ENCODE measurements at regions not wholly inside any gene's neighbourhood (a gene's known extent, or its start where the extent isn't known, plus 50 kb on each side); places are given as distances from the start of the nearest gene placed in this dataset.

GRCh38 chr2:155692856-155693255 is 639.7 kb downstream of the NR4A2 start:
- Histone ChIP-seq H3K4me3 (ENCODE audit: low read depth, low read length) (no peak overlapping the region), H3K27me3 (ENCODE audit: control insufficient read depth, insufficient read depth, low read length) (no peaks in the 10 kb centered on the region), H3K9ac (ENCODE audit: low read depth, low read length) (no peak overlapping the region), H3K27ac (ENCODE audit: low read depth, low read length) (no peak overlapping the region), H3K36me3 (ENCODE audit: control insufficient read depth, insufficient read depth, low read length) (no peaks in the 10 kb centered on the region), H3K9me3 (ENCODE audit: control insufficient read depth, insufficient read depth, low read length) (no peaks in the 10 kb centered on the region), H3K4me1 (ENCODE audit: control insufficient read depth, insufficient read depth, low read length) (no peaks in the 10 kb centered on the region)

GRCh38 chr2:155692106-155692505 is 640.4 kb downstream of the NR4A2 start:
- no peak overlapping the region for H3K27ac ChIP-seq (ENCODE audit: low read depth, low read length)
- no peaks in the 10 kb centered on the region for H3K9me3 ChIP-seq (ENCODE audit: control insufficient read depth, insufficient read depth, low read length)
- no peak overlapping the region for H3K4me3 ChIP-seq (ENCODE audit: low read depth, low read length)
- no peaks in the 10 kb centered on the region for H3K27me3 ChIP-seq (ENCODE audit: control insufficient read depth, insufficient read depth, low read length)
- no peak overlapping the region for H3K9ac ChIP-seq (ENCODE audit: low read depth, low read length)
- H3K4me1 ChIP-seq (ENCODE audit: control insufficient read depth, insufficient read depth, low read length) = no peaks in the 10 kb centered on the region
- no peaks in the 10 kb centered on the region for H3K36me3 ChIP-seq (ENCODE audit: control insufficient read depth, insufficient read depth, low read length)

GRCh38 chr2:155690785-155691184 is 641.7 kb downstream of the NR4A2 start:
- no peak overlapping the region for H3K4me3 ChIP-seq (ENCODE audit: low read depth, low read length)
- no peak overlapping the region for H3K27ac ChIP-seq (ENCODE audit: low read depth, low read length)
- H3K27me3 ChIP-seq (ENCODE audit: control insufficient read depth, insufficient read depth, low read length) = no peaks in the 10 kb centered on the region
- no peaks in the 10 kb centered on the region for H3K4me1 ChIP-seq (ENCODE audit: control insufficient read depth, insufficient read depth, low read length)
- no peaks in the 10 kb centered on the region for H3K9me3 ChIP-seq (ENCODE audit: control insufficient read depth, insufficient read depth, low read length)
- no peaks in the 10 kb centered on the region for H3K36me3 ChIP-seq (ENCODE audit: control insufficient read depth, insufficient read depth, low read length)
- no peak overlapping the region for H3K9ac ChIP-seq (ENCODE audit: low read depth, low read length)

- Histone ChIP-seq H3K4me1 (ENCODE audit: control insufficient read depth, insufficient read depth, low read length) (no peaks in the 10 kb centered on the region), H3K4me3 (ENCODE audit: low read depth, low read length) (no peak overlapping the region), H3K36me3 (ENCODE audit: control insufficient read depth, insufficient read depth, low read length) (no peaks in the 10 kb centered on the region), H3K9ac (ENCODE audit: low read depth, low read length) (no peak overlapping the region), H3K27me3 (ENCODE audit: control insufficient read depth, insufficient read depth, low read length) (no peaks in the 10 kb centered on the region), H3K27ac (ENCODE audit: low read depth, low read length) (no peak overlapping the region), H3K9me3 (ENCODE audit: control insufficient read depth, insufficient read depth, low read length) (no peaks in the 10 kb centered on the region)
Observed at GRCh38 chr2:155689791-155690190, 642.7 kb downstream of the NR4A2 start.

GRCh38 chr2:155687181-155687580 is 645.3 kb downstream of the NR4A2 start:
- Histone ChIP-seq H3K4me1 (ENCODE audit: control insufficient read depth, insufficient read depth, low read length) (no peaks in the 10 kb centered on the region), H3K36me3 (ENCODE audit: control insufficient read depth, insufficient read depth, low read length) (no peaks in the 10 kb centered on the region), H3K9me3 (ENCODE audit: control insufficient read depth, insufficient read depth, low read length) (no peaks in the 10 kb centered on the region), H3K27me3 (ENCODE audit: control insufficient read depth, insufficient read depth, low read length) (no peaks in the 10 kb centered on the region), H3K27ac (ENCODE audit: low read depth, low read length) (no peak overlapping the region), H3K4me3 (ENCODE audit: low read depth, low read length) (no peak overlapping the region), H3K9ac (ENCODE audit: low read depth, low read length) (no peak overlapping the region)

- Histone ChIP-seq H3K36me3 (ENCODE audit: control insufficient read depth, insufficient read depth, low read length) (no peaks in the 10 kb centered on the region), H3K4me3 (ENCODE audit: low read depth, low read length) (no peak overlapping the region), H3K27ac (ENCODE audit: low read depth, low read length) (no peak overlapping the region), H3K27me3 (ENCODE audit: control insufficient read depth, insufficient read depth, low read length) (no peaks in the 10 kb centered on the region), H3K4me1 (ENCODE audit: control insufficient read depth, insufficient read depth, low read length) (no peaks in the 10 kb centered on the region), H3K9ac (ENCODE audit: low read depth, low read length) (no peak overlapping the region), H3K9me3 (ENCODE audit: control insufficient read depth, insufficient read depth, low read length) (no peaks in the 10 kb centered on the region)
Observed at GRCh38 chr2:155679647-155680046, 652.9 kb downstream of the NR4A2 start.

- Histone ChIP-seq H3K36me3 (ENCODE audit: control insufficient read depth, insufficient read depth, low read length) (no peaks in the 10 kb centered on the region), H3K27ac (ENCODE audit: low read depth, low read length) (no peak overlapping the region), H3K4me1 (ENCODE audit: control insufficient read depth, insufficient read depth, low read length) (no peaks in the 10 kb centered on the region), H3K4me3 (ENCODE audit: low read depth, low read length) (no peak overlapping the region), H3K9ac (ENCODE audit: low read depth, low read length) (no peak overlapping the region), H3K27me3 (ENCODE audit: control insufficient read depth, insufficient read depth, low read length) (no peaks in the 10 kb centered on the region), H3K9me3 (ENCODE audit: control insufficient read depth, insufficient read depth, low read length) (peaks cover 4% of the 10 kb centered on the region)
Observed at GRCh38 chr2:155675920-155676319, 656.6 kb downstream of the NR4A2 start.

GRCh38 chr2:155665704-155666103 is 666.8 kb downstream of the NR4A2 start:
- H3K36me3 ChIP-seq (ENCODE audit: control insufficient read depth, insufficient read depth, low read length) = no peaks in the 10 kb centered on the region
- no peaks in the 10 kb centered on the region for H3K9me3 ChIP-seq (ENCODE audit: control insufficient read depth, insufficient read depth, low read length)
- no peak overlapping the region for H3K9ac ChIP-seq (ENCODE audit: low read depth, low read length)
- no peaks in the 10 kb centered on the region for H3K27me3 ChIP-seq (ENCODE audit: control insufficient read depth, insufficient read depth, low read length)
- no peaks in the 10 kb centered on the region for H3K4me1 ChIP-seq (ENCODE audit: control insufficient read depth, insufficient read depth, low read length)
- H3K27ac ChIP-seq (ENCODE audit: low read depth, low read length) = no peak overlapping the region
- no peak overlapping the region for H3K4me3 ChIP-seq (ENCODE audit: low read depth, low read length)

- no peak overlapping the region for H3K27ac ChIP-seq (ENCODE audit: low read depth, low read length)
- H3K4me3 ChIP-seq (ENCODE audit: low read depth, low read length) = no peak overlapping the region
- no peaks in the 10 kb centered on the region for H3K9me3 ChIP-seq (ENCODE audit: control insufficient read depth, insufficient read depth, low read length)
- H3K27me3 ChIP-seq (ENCODE audit: control insufficient read depth, insufficient read depth, low read length) = no peaks in the 10 kb centered on the region
- H3K9ac ChIP-seq (ENCODE audit: low read depth, low read length) = no peak overlapping the region
- H3K36me3 ChIP-seq (ENCODE audit: control insufficient read depth, insufficient read depth, low read length) = no peaks in the 10 kb centered on the region
- no peaks in the 10 kb centered on the region for H3K4me1 ChIP-seq (ENCODE audit: control insufficient read depth, insufficient read depth, low read length)
Observed at GRCh38 chr2:155663265-155663664, 669.3 kb downstream of the NR4A2 start.

GRCh38 chr2:155662224-155662623 is 670.3 kb downstream of the NR4A2 start:
- no peak overlapping the region for H3K4me3 ChIP-seq (ENCODE audit: low read depth, low read length)
- no peaks in the 10 kb centered on the region for H3K27me3 ChIP-seq (ENCODE audit: control insufficient read depth, insufficient read depth, low read length)

GRCh38 chr2:155653176-155653575 is 679.3 kb downstream of the NR4A2 start:
- Histone ChIP-seq H3K27ac (ENCODE audit: low read depth, low read length) (no peak overlapping the region), H3K9ac (ENCODE audit: low read depth, low read length) (no peak overlapping the region), H3K36me3 (ENCODE audit: control insufficient read depth, insufficient read depth, low read length) (no peaks in the 10 kb centered on the region), H3K4me1 (ENCODE audit: control insufficient read depth, insufficient read depth, low read length) (no peaks in the 10 kb centered on the region), H3K4me3 (ENCODE audit: low read depth, low read length) (no peak overlapping the region), H3K27me3 (ENCODE audit: control insufficient read depth, insufficient read depth, low read length) (no peaks in the 10 kb centered on the region), H3K9me3 (ENCODE audit: control insufficient read depth, insufficient read depth, low read length) (no peaks in the 10 kb centered on the region)

More at GRCh38 chr2:155662224-155662623, 670.3 kb downstream of the NR4A2 start:
- no peak overlapping the region for H3K9ac ChIP-seq (ENCODE audit: low read depth, low read length)
- no peaks in the 10 kb centered on the region for H3K9me3 ChIP-seq (ENCODE audit: control insufficient read depth, insufficient read depth, low read length)
- H3K27ac ChIP-seq (ENCODE audit: low read depth, low read length) = no peak overlapping the region
- no peaks in the 10 kb centered on the region for H3K4me1 ChIP-seq (ENCODE audit: control insufficient read depth, insufficient read depth, low read length)
- no peaks in the 10 kb centered on the region for H3K36me3 ChIP-seq (ENCODE audit: control insufficient read depth, insufficient read depth, low read length)

GRCh38 chr2:155651851-155652250 is 680.7 kb downstream of the NR4A2 start:
- H3K27me3 ChIP-seq (ENCODE audit: control insufficient read depth, insufficient read depth, low read length) = no peaks in the 10 kb centered on the region
- H3K9ac ChIP-seq (ENCODE audit: low read depth, low read length) = no peak overlapping the region
- no peaks in the 10 kb centered on the region for H3K4me1 ChIP-seq (ENCODE audit: control insufficient read depth, insufficient read depth, low read length)
- H3K36me3 ChIP-seq (ENCODE audit: control insufficient read depth, insufficient read depth, low read length) = no peaks in the 10 kb centered on the region
- no peak overlapping the region for H3K27ac ChIP-seq (ENCODE audit: low read depth, low read length)
- H3K4me3 ChIP-seq (ENCODE audit: low read depth, low read length) = no peak overlapping the region
- no peaks in the 10 kb centered on the region for H3K9me3 ChIP-seq (ENCODE audit: control insufficient read depth, insufficient read depth, low read length)
